ENCODE measurements at regions not wholly inside any gene's neighbourhood (a gene's known extent, or its start where the extent isn't known, plus 50 kb on each side); places are given as distances from the start of the nearest gene placed in this dataset.
A peak's percentile ranks its signal among the peaks of the same experiment; 100 is the strongest.

DNA sequence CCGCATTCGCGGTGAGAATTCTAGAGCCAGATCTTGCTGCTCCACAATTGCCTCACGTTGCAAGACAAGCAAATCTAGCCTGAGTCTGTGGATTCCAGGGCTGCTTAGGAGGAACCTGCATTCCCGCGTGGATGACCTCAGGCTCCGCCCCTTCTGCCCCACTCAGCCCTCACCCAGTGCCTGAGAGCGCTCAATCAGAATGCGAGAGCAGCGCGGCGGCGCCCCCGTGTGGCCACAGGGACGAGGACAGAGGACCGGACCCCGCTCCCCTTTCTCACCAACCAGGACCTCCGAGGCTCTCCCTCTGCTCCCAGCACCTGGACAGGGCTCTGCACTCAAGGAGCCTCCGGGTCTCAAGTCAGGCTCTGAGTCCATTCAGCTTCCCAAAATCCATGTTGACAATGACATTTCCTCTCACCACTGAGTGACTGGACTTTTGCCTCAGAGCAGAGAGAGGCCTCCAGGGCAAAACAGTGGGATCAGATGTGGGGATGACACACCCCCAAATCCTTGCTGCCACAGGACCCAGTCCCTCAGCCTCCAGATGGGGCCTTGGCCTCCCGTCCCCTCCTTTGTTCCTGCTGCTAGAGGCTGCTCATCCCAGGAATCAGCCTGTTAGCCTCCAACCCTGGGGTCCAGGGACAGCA, 52.0 kb downstream of the RPP21 start:
- peak; percentile 60 for DNase-seq

DNA sequence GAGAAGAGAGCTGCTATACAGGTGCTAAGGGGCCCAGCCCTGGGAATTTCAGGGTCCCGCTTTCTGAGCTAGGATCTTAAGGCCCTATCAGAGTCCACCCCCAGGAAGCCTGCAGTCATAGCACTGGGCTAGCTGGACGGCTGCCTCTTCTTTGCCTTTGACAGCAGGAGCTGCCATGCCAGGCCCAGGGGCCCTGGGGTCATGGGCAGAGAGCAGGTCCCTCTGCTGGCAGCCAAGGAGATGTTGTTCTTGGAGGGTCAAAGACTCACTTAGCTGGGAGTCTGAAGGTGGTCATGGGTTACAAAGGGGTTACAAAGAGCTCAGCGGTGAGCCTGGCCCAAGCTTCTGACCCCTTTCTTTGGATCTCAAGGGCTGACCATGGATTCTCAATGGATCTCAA, 52.7 kb downstream of the RPP21 start:
- no peak for DNase-seq

GRCh38 chr6:30399390-30400058, 54.6 kb downstream of the RPP21 start:
- DNase-seq = peak; percentile 15

GRCh38 chr6:30405934-30406333, 61.0 kb downstream of the RPP21 start:
- no peak for DNase-seq

GRCh38 chr6:30409184-30409583, 64.2 kb downstream of the RPP21 start:
- DNase-seq = no peak

GRCh38 chr6:30411515-30412207, 66.7 kb downstream of the RPP21 start:
- peak; percentile 49 for DNase-seq

DNA sequence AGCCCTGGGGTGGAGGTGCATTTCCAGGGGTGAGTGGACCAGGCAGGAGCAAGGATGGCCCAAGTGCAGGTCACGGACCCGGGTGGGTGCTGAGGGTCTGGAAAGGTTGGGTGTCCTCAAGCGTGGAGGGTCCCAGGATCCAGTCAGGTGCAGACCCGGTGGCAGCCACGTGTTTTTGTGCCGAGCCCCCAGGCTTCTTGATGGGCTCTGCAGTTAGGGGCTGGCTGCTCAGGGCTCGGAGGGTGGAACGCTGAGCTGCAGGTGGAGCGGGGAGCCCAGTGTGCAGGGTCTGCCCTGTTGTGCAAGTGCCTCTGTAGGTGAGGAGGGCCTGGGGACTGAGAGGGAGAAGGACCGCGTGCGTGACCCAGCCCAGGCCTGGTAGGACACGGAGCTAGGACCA, 70.9 kb upstream of the HLA-E start:
- DNase-seq = no peak

DNA sequence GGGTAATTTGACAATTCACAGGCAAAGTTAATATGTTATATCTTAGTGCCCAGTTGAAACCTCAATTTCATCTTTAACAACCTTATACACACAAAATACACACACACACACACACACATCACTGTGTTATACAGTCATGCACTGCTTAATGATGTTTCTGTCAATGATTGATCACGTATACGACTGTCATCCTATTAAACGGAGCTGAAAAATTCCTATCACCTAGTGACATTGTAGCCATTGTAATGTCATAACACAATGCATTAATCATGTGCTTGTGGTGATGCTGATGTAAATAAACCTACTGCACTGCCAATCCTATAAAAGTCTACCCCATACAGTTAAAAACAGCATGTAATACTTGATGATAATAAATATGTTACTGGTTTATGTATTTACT, 64.8 kb upstream of the HLA-E start:
- DNase-seq = no peak
